ENCODE measurements at regions not wholly inside any gene's neighbourhood (a gene's known extent, or its start where the extent isn't known, plus 50 kb on each side); places are given as distances from the start of the nearest gene placed in this dataset.

DNA sequence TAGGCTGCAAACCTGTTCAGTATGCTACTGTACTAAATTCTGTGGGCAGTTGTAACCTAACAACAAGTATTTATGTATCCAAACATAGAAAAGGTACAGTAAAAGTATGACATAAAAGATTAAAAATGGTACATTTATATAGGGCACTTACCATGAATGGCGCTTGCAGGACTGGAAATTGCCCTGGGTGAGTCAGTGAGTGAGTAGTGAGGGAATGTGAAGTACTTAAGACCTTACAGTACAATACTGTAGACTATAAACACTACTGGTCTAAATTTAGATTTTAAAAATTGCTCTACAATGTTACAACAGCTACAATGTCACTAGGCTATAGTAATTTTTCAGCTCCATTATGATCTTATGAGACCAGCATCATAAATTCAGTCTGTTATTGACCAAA is 146.0 kb upstream of the GNAI1 start:
- Histone ChIP-seq H3K4me1 (ENCODE audit: control insufficient read depth, low read length) (no peaks in the 10 kb centered on the region), H3F3A (ENCODE audit: control insufficient read depth, insufficient read depth) (no peaks in the 10 kb centered on the region), H4K20me1 (ENCODE audit: control insufficient read depth, insufficient read depth, low read depth, low read length) (no peaks in the 10 kb centered on the region), H3K27ac (ENCODE audit: low read depth, low read length) (no peak overlapping the region), H3K9me2 (replicated peaks; ENCODE audit: control insufficient read depth, low read length) (no peaks in the 10 kb centered on the region), H3K79me2 (ENCODE audit: control insufficient read depth, low read length) (no peaks in the 10 kb centered on the region), H3K27me3 (ENCODE audit: control insufficient read depth, low read length) (no peaks in the 10 kb centered on the region), H3K9me3 (ENCODE audit: control insufficient read depth, insufficient read depth, low read length) (no peaks in the 10 kb centered on the region), H3K4me3 (ENCODE audit: low read length) (no peak overlapping the region), H3K36me3 (ENCODE audit: control insufficient read depth, low read length) (no peaks in the 10 kb centered on the region), H3K4me2 (ENCODE audit: low read length) (no peak overlapping the region)
- TF ChIP-seq, protein P1, sequence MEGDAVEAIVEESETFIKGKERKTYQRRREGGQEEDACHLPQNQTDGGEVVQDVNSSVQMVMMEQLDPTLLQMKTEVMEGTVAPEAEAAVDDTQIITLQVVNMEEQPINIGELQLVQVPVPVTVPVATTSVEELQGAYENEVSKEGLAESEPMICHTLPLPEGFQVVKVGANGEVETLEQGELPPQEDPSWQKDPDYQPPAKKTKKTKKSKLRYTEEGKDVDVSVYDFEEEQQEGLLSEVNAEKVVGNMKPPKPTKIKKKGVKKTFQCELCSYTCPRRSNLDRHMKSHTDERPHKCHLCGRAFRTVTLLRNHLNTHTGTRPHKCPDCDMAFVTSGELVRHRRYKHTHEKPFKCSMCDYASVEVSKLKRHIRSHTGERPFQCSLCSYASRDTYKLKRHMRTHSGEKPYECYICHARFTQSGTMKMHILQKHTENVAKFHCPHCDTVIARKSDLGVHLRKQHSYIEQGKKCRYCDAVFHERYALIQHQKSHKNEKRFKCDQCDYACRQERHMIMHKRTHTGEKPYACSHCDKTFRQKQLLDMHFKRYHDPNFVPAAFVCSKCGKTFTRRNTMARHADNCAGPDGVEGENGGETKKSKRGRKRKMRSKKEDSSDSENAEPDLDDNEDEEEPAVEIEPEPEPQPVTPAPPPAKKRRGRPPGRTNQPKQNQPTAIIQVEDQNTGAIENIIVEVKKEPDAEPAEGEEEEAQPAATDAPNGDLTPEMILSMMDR (IDR thresholded peaks at IDR 0.05; ENCODE audit: low read depth, low read length, poor library complexity, severe bottlenecking) = no peak
- no peak for TF ChIP-seq EZH2phosphoT487 (IDR thresholded peaks at IDR 0.05; ENCODE audit: borderline replicate concordance, low read length)

DNA sequence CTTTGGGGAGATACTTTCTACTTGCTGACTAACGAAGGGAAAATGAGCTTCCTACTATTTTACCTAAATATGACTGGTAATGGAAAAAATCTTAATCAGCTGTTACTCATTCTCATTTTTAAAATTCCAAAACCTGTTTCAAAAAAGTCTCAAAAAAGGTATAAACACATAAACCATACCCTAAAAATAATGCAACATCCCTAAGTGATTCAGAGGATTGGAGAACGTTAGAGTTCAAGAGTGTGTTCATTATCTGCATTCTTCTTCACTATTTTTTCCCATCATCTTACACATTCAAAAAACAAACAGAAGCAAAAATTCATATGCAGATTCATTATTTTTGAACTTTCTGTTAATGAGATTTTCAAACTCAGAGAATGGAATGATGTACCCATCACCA is 150.4 kb upstream of the GNAI1 start:
- H3K4me1 ChIP-seq (ENCODE audit: control insufficient read depth, low read length) = no peaks in the 10 kb centered on the region
- no peak overlapping the region for H3K27ac ChIP-seq (ENCODE audit: low read depth, low read length)

DNA sequence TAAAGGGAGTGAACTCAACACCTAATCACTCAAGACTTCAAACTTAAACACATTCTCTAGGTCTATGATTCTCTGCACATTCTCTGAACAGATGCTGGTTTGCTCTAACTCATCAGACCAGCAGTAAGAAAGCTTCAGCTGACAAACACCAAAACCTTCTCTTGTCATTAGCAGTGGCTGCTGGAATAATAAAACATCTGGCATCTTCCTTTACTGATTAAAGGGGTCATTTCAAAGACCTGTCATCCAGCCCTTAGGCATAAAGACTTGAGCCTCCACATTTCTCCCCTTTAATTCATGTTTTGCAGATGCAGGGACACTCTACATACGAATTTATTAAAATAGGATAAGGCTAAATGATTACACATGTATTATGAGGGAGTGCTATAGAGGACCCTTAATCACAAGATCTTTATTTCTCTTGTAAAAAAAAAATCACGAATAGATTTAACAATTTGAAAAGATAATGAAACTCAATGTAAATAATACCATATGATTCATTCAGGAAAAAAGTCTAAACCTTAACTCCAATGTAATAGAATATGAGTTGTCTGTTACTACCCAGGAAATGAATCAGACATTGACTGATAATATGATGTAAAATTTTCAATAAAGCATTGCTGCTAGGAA is 152.4 kb upstream of the GNAI1 start:
- H3K4me2 ChIP-seq (ENCODE audit: low read length) = no peak overlapping the region
- H3K79me2 ChIP-seq (ENCODE audit: control insufficient read depth, low read length) = no peaks in the 10 kb centered on the region
- no peaks in the 10 kb centered on the region; the same call in 1 of the 2 replicates for H3K9me3 ChIP-seq (ENCODE audit: control insufficient read depth, insufficient read depth, low read length)
- no peaks in the 10 kb centered on the region for H3F3A ChIP-seq (ENCODE audit: control insufficient read depth, insufficient read depth)
- no peaks in the 10 kb centered on the region for H3K36me3 ChIP-seq (ENCODE audit: control insufficient read depth, low read length)
- H3K4me1 ChIP-seq (ENCODE audit: control insufficient read depth, low read length) = no peaks in the 10 kb centered on the region
- H4K20me1 ChIP-seq (ENCODE audit: control insufficient read depth, insufficient read depth, low read depth, low read length) = no peaks in the 10 kb centered on the region
- H3K27ac ChIP-seq (ENCODE audit: low read depth, low read length) = no peak overlapping the region
- TF ChIP-seq, protein P1 (IDR thresholded peaks at IDR 0.05; ENCODE audit: low read depth, low read length, poor library complexity, severe bottlenecking) = no peak
- TF ChIP-seq EZH2phosphoT487 (IDR thresholded peaks at IDR 0.05; ENCODE audit: borderline replicate concordance, low read length) = no peak
- no peaks in the 10 kb centered on the region for H3K9me2 ChIP-seq (replicated peaks; ENCODE audit: control insufficient read depth, low read length)
- no peak overlapping the region for H3K4me3 ChIP-seq (ENCODE audit: low read length)
- no peaks in the 10 kb centered on the region for H3K27me3 ChIP-seq (ENCODE audit: control insufficient read depth, low read length)

More for the DNA sequence above, 150.4 kb upstream of the GNAI1 start:
- no peaks in the 10 kb centered on the region for H3K27me3 ChIP-seq (ENCODE audit: control insufficient read depth, low read length)
- no peaks in the 10 kb centered on the region for H3K79me2 ChIP-seq (ENCODE audit: control insufficient read depth, low read length)
- no peaks in the 10 kb centered on the region for H3K9me2 ChIP-seq (replicated peaks; ENCODE audit: control insufficient read depth, low read length)
- TF ChIP-seq EZH2phosphoT487 (IDR thresholded peaks at IDR 0.05; ENCODE audit: borderline replicate concordance, low read length) = no peak
- TF ChIP-seq, protein P1 (IDR thresholded peaks at IDR 0.05; ENCODE audit: low read depth, low read length, poor library complexity, severe bottlenecking) = no peak
- no peaks in the 10 kb centered on the region for H4K20me1 ChIP-seq (ENCODE audit: control insufficient read depth, insufficient read depth, low read depth, low read length)
- no peaks in the 10 kb centered on the region for H3K36me3 ChIP-seq (ENCODE audit: control insufficient read depth, low read length)
- H3F3A ChIP-seq (ENCODE audit: control insufficient read depth, insufficient read depth) = no peaks in the 10 kb centered on the region
- H3K4me2 ChIP-seq (ENCODE audit: low read length) = no peak overlapping the region
- H3K4me3 ChIP-seq (ENCODE audit: low read length) = no peak overlapping the region
- H3K9me3 ChIP-seq (ENCODE audit: control insufficient read depth, insufficient read depth, low read length) = no peaks in the 10 kb centered on the region
